Activated CD8-positive, alpha-beta T cell treated with anti-CD3 and anti-CD28 coated beads for 36 hours (primary cell): ENCODE measurements at regions not wholly inside any gene's neighbourhood (a gene's known extent, or its start where the extent isn't known, plus 50 kb on each side); places are given as distances from the start of the nearest gene placed in this dataset.

Experiments used
- ATAC-seq: fragments of 200-7000 bp; cut with Tn5 transposase; one replicate; pipeline ENCODE4 v1.10.0; 2021; ENCODE audit warnings: mild to moderate bottlenecking, moderate library complexity
- CTCF ChIA-PET: fragments of 350-600 bp; sonication (Branson Sonifier 250); formaldehyde crosslinking; loops from one replicate; lab custom pipeline; 2021; ENCODE audit warnings: antibody characterized with exemption; lab: Charles Lee
- POLR2A ChIA-PET: fragments of 350-600 bp; sonication (Branson Sonifier 250); formaldehyde crosslinking; loops from one replicate; lab custom pipeline; 2021; ENCODE audit warnings: antibody characterized with exemption; lab: Charles Lee
- DNase-seq: peaks from one replicate; pipeline ENCODE4 v3.0.0-alpha.2; 2020
- H3K27ac Mint-ChIP-seq: one replicate; pipeline ENCODE4 v1.8.0; 2021; ENCODE audit warnings: mild to moderate bottlenecking, mixed read lengths
- H3K27me3 Mint-ChIP-seq: one replicate; pipeline ENCODE4 v1.8.0; 2021; ENCODE audit warnings: mixed read lengths
- H3K36me3 Mint-ChIP-seq: one replicate; pipeline ENCODE4 v1.8.0; 2021; ENCODE audit warnings: low read depth, mixed read lengths
- H3K4me1 Mint-ChIP-seq: one replicate; pipeline ENCODE4 v1.8.0; 2021; ENCODE audit warnings: low read depth, mixed read lengths
- H3K4me3 Mint-ChIP-seq: one replicate; pipeline ENCODE4 v1.8.0; 2021; ENCODE audit warnings: mild to moderate bottlenecking, moderate library complexity, mixed read lengths
- H3K9me3 Mint-ChIP-seq: one replicate; pipeline ENCODE4 v1.8.0; 2021; ENCODE audit warnings: mixed read lengths
- CTCF ChIP-seq: fragments of 200-600 bp; IDR thresholded peaks from one replicate; pipeline ENCODE4 v1.8.0; 2022; ENCODE audit warnings: antibody characterized with exemption, mild to moderate bottlenecking
- intact Hi-C: fragments of 100-400 bp; cut with micrococcal nuclease; formaldehyde crosslinking; loops from one replicate; pipeline ENCODE4 v1.10.0; 2022

- ChIA-PET CTCF (interaction anchor here (1.1 kb wide), 1 partner anchor 14 kb away, joined by 4 read pairs; no protein-coding TSS in a partner anchor), POLR2A (no interaction called here)
- no peak overlapping the region for H3K4me3 Mint-ChIP-seq
- no peaks in the 10 kb centered on the region for H3K9me3 Mint-ChIP-seq
- ATAC-seq (no peak), DNase-seq (no peak)
- H3K27me3 Mint-ChIP-seq: no peaks in the 10 kb centered on the region
- no peaks in the 10 kb centered on the region for H3K4me1 Mint-ChIP-seq
- TF ChIP-seq CTCF: no peak
- H3K36me3 Mint-ChIP-seq: no peaks in the 10 kb centered on the region
- intact Hi-C loops: no loop called here
- H3K27ac Mint-ChIP-seq: no peak overlapping the region
Observed at GRCh38 chr4:123787512-123788080, 391.0 kb downstream of the SPRY1 start.

- no peaks in the 10 kb centered on the region for H3K27me3 Mint-ChIP-seq
- H3K9me3 Mint-ChIP-seq: no peaks in the 10 kb centered on the region
- ChIA-PET CTCF (interaction anchor here (1.2 kb wide), 1 partner anchor 34 kb away, joined by 3 read pairs; no protein-coding TSS in a partner anchor), POLR2A (no interaction called here)
- no peak overlapping the region for H3K27ac Mint-ChIP-seq
- intact Hi-C loops: no loop called here
- no peak for TF ChIP-seq CTCF
- H3K36me3 Mint-ChIP-seq: no peaks in the 10 kb centered on the region
- H3K4me3 Mint-ChIP-seq: no peak overlapping the region
- no peaks in the 10 kb centered on the region for H3K4me1 Mint-ChIP-seq
- ATAC-seq (no peak), DNase-seq (no peak)
Observed at GRCh38 chr4:123788577-123788976, 392.0 kb downstream of the SPRY1 start.

- H3K27ac Mint-ChIP-seq: no peak overlapping the region
- H3K27me3 Mint-ChIP-seq: peaks cover 4% of the 10 kb centered on the region
- no peaks in the 10 kb centered on the region for H3K36me3 Mint-ChIP-seq
- H3K4me3 Mint-ChIP-seq: no peak overlapping the region
- no peaks in the 10 kb centered on the region for H3K4me1 Mint-ChIP-seq
- peaks cover 2% of the 10 kb centered on the region for H3K9me3 Mint-ChIP-seq
- DNase-seq (no peak), ATAC-seq (no peak)
- TF ChIP-seq CTCF: no peak
- CTCF ChIA-PET: no interaction called here
- intact Hi-C loops: no loop called here
- POLR2A ChIA-PET: no interaction called here
Observed at GRCh38 chr4:123790681-123791080, 394.1 kb downstream of the SPRY1 start.

- no peak for TF ChIP-seq CTCF
- no peak overlapping the region for H3K4me3 Mint-ChIP-seq
- intact Hi-C loops: no loop called here
- no peaks in the 10 kb centered on the region for H3K36me3 Mint-ChIP-seq
- POLR2A ChIA-PET: interaction anchor here (0.7 kb wide), 1 partner anchor 197 kb away, joined by 3 read pairs; no protein-coding TSS in a partner anchor
- no peak for DNase-seq
- no peak overlapping the region for H3K27ac Mint-ChIP-seq
- H3K27me3 Mint-ChIP-seq: peaks cover 3% of the 10 kb centered on the region
- H3K4me1 Mint-ChIP-seq: no peaks in the 10 kb centered on the region
- ATAC-seq: no peak
- CTCF ChIA-PET: no interaction called here
- no peaks in the 10 kb centered on the region for H3K9me3 Mint-ChIP-seq
Observed at GRCh38 chr4:123802082-123802645, 405.6 kb downstream of the SPRY1 start.

GRCh38 chr4:123802933-123803332 is 406.3 kb downstream of the SPRY1 start:
- no peak overlapping the region for H3K4me3 Mint-ChIP-seq
- ChIA-PET POLR2A (no interaction called here), CTCF (no interaction called here)
- ATAC-seq (no peak), DNase-seq (no peak)
- H3K27ac Mint-ChIP-seq: no peak overlapping the region
- H3K9me3 Mint-ChIP-seq: no peaks in the 10 kb centered on the region
- H3K4me1 Mint-ChIP-seq: no peaks in the 10 kb centered on the region
- H3K27me3 Mint-ChIP-seq: peaks cover 3% of the 10 kb centered on the region
- TF ChIP-seq CTCF: no peak
- no peaks in the 10 kb centered on the region for H3K36me3 Mint-ChIP-seq
- intact Hi-C loops: no loop called here
